ENCODE measurements at regions not wholly inside any gene's neighbourhood (a gene's known extent, or its start where the extent isn't known, plus 50 kb on each side); places are given as distances from the start of the nearest gene placed in this dataset.

- H3K27me3 ChIP-seq (ENCODE audit: low read depth), result no peaks in the 10 kb centered on the region
- no peak for TF ChIP-seq CTCF (IDR thresholded peaks at IDR 0.05; ENCODE audit: borderline replicate concordance)
- H3K4me1 ChIP-seq, result no peaks in the 10 kb centered on the region
- intact Hi-C loops (cut with micrococcal nuclease), result no loop called here
- DNase-seq, result no peak
- no peak overlapping the region for H3K4me3 ChIP-seq
- H3K36me3 ChIP-seq, result no peaks in the 10 kb centered on the region
- no peaks in the 10 kb centered on the region for H3K9me3 ChIP-seq (replicated peaks)
- H3K27ac ChIP-seq (replicated peaks), result no peak overlapping the region
These were observed 219.6 kb downstream of the KTN1 start for GRCh38 chr14:55799508-55800095.

GRCh38 chr14:55800156-55800785, 220.3 kb downstream of the KTN1 start:
- Histone ChIP-seq H3K36me3 (no peaks in the 10 kb centered on the region), H3K4me1 (no peaks in the 10 kb centered on the region), H3K4me3 (no peak overlapping the region), H3K9me3 (replicated peaks) (no peaks in the 10 kb centered on the region), H3K27ac (replicated peaks) (no peak overlapping the region), H3K27me3 (ENCODE audit: low read depth) (no peaks in the 10 kb centered on the region)
- no peak for TF ChIP-seq CTCF (IDR thresholded peaks at IDR 0.05; ENCODE audit: borderline replicate concordance)
- DNase-seq, result no peak
- intact Hi-C loops (cut with micrococcal nuclease), result no loop called here

GRCh38 chr14:55801121-55801520, 221.1 kb downstream of the KTN1 start:
- Histone ChIP-seq H3K27ac (replicated peaks) (no peak overlapping the region), H3K4me1 (peaks cover 6% of the 10 kb centered on the region)

GRCh38 chr14:55802986-55803872, 223.2 kb downstream of the KTN1 start:
- Histone ChIP-seq H3K36me3 (no peaks in the 10 kb centered on the region), H3K27me3 (ENCODE audit: low read depth) (no peaks in the 10 kb centered on the region), H3K27ac (replicated peaks) (no peak overlapping the region), H3K4me1 (peaks cover 26% of the 10 kb centered on the region), H3K9me3 (replicated peaks) (no peaks in the 10 kb centered on the region), H3K4me3 (no peak overlapping the region)
- DNase-seq, result no peak
- intact Hi-C loops (cut with micrococcal nuclease), result no loop called here
- TF ChIP-seq CTCF (IDR thresholded peaks at IDR 0.05; ENCODE audit: borderline replicate concordance), result no peak

More at GRCh38 chr14:55801121-55801520, 221.1 kb downstream of the KTN1 start:
- TF ChIP-seq CTCF (IDR thresholded peaks at IDR 0.05; ENCODE audit: borderline replicate concordance), result no peak
- Histone ChIP-seq H3K27me3 (ENCODE audit: low read depth) (no peaks in the 10 kb centered on the region), H3K4me3 (no peak overlapping the region), H3K9me3 (replicated peaks) (no peaks in the 10 kb centered on the region), H3K36me3 (no peaks in the 10 kb centered on the region)
- DNase-seq, result no peak
- intact Hi-C loops (cut with micrococcal nuclease), result no loop called here

- H3K4me3 ChIP-seq, result no peak overlapping the region
- no peaks in the 10 kb centered on the region for H3K9me3 ChIP-seq (replicated peaks)
- H3K36me3 ChIP-seq, result no peaks in the 10 kb centered on the region
- intact Hi-C loops (cut with micrococcal nuclease), result no loop called here
- TF ChIP-seq CTCF (IDR thresholded peaks at IDR 0.05; ENCODE audit: borderline replicate concordance), result no peak
- no peak overlapping the region for H3K27ac ChIP-seq (replicated peaks)
- H3K27me3 ChIP-seq (ENCODE audit: low read depth), result no peaks in the 10 kb centered on the region
- DNase-seq, result no peak
- peaks cover 26% of the 10 kb centered on the region for H3K4me1 ChIP-seq
These were observed 224.0 kb downstream of the KTN1 start for GRCh38 chr14:55803873-55804553.

All from left ventricle myocardium inferior (tissue), 1 donor.